ENCODE measurements at regions not wholly inside any gene's neighbourhood (a gene's known extent, or its start where the extent isn't known, plus 50 kb on each side); places are given as distances from the start of the nearest gene placed in this dataset.

GRCh38 chr3:152205097-152205593 lies 63.6 kb upstream of the MBNL1 start:
- TF ChIP-seq BACH2 (CRISPR knock-in tag; IDR thresholded peaks at IDR 0.05; ENCODE audit: borderline replicate concordance) (no peak), PPARA (CRISPR knock-in tag; IDR thresholded peaks at IDR 0.05; ENCODE audit: borderline replicate concordance) (no peak)
